GM18519 (cell line): ENCODE measurements at regions not wholly inside any gene's neighbourhood (a gene's known extent, or its start where the extent isn't known, plus 50 kb on each side); places are given as distances from the start of the nearest gene placed in this dataset.
"Not testable (repeated sequence)": the region's sequence is repeated elsewhere in the genome, so short reads cannot be mapped to it uniquely, and the experiment has no call there.

Source experiments
- ATAC-seq: cut with Tn5 transposase; IDR thresholded peaks from one replicate; pipeline ENCODE4 v1.9.1; 2021; ENCODE audit warnings: mild to moderate bottlenecking, moderate library complexity; ENCODE audit not compliant: unreplicated experiment, low FRiP score

- no peak for ATAC-seq
These were observed 112.8 kb upstream of the DUSP22 start for GRCh38 chr6:179340-179950.

GRCh38 chr6:180091-180694, 112.1 kb upstream of the DUSP22 start:
- not testable (repeated sequence) for ATAC-seq

- peak; percentile 45 for ATAC-seq
These were observed 111.1 kb upstream of the DUSP22 start for GRCh38 chr6:181049-181654.

- ATAC-seq = no peak
These were observed 108.6 kb upstream of the DUSP22 start for GRCh38 chr6:183668-184067.

GRCh38 chr6:184161-184700, 108.1 kb upstream of the DUSP22 start:
- no peak for ATAC-seq

GRCh38 chr6:186340-186965, 105.8 kb upstream of the DUSP22 start:
- no peak for ATAC-seq

- ATAC-seq = no peak
These were observed 105.0 kb upstream of the DUSP22 start for GRCh38 chr6:187210-187861.

- ATAC-seq = peak; percentile 52
These were observed 103.2 kb upstream of the DUSP22 start for GRCh38 chr6:188821-189655.

GRCh38 chr6:189676-190075, 102.6 kb upstream of the DUSP22 start:
- no peak for ATAC-seq

- ATAC-seq = no peak
These were observed 101.5 kb upstream of the DUSP22 start for GRCh38 chr6:190596-191395.

- no peak for ATAC-seq
These were observed 100.6 kb upstream of the DUSP22 start for GRCh38 chr6:191487-192312.

- ATAC-seq = no peak
These were observed 100.0 kb upstream of the DUSP22 start for GRCh38 chr6:192313-192664.

GRCh38 chr6:193180-193579, 99.1 kb upstream of the DUSP22 start:
- no peak for ATAC-seq

- ATAC-seq = no peak
These were observed 98.4 kb upstream of the DUSP22 start for GRCh38 chr6:193773-194310.

- ATAC-seq = no peak
These were observed 96.4 kb upstream of the DUSP22 start for GRCh38 chr6:195861-196360.

- no peak for ATAC-seq
These were observed 95.7 kb upstream of the DUSP22 start for GRCh38 chr6:196543-196942.

GRCh38 chr6:203661-204060, 88.6 kb upstream of the DUSP22 start:
- ATAC-seq = no peak

GRCh38 chr6:206264-206663, 86.0 kb upstream of the DUSP22 start:
- no peak for ATAC-seq
